ENCODE measurements at regions not wholly inside any gene's neighbourhood (a gene's known extent, or its start where the extent isn't known, plus 50 kb on each side); places are given as distances from the start of the nearest gene placed in this dataset.

DNA sequence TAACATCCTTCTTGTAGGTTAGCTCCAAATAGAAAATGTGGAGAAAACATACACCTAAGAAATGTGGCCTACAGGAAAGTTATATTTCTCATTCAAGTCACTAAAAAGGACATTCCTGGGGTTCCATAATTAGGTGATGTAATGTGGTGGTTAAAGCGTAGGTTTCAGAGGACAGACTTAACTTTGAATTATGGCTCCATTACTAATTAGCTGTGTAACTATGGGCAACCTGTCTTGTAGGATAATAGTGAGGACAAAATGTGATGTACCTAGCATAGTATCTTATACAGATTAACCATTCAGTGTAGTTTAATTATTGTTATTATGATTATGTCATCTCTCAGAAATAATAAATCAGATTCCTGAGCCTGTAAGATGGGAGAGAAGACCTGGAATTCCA lies 602.5 kb downstream of the TSN start:
- TF ChIP-seq, protein P1, sequence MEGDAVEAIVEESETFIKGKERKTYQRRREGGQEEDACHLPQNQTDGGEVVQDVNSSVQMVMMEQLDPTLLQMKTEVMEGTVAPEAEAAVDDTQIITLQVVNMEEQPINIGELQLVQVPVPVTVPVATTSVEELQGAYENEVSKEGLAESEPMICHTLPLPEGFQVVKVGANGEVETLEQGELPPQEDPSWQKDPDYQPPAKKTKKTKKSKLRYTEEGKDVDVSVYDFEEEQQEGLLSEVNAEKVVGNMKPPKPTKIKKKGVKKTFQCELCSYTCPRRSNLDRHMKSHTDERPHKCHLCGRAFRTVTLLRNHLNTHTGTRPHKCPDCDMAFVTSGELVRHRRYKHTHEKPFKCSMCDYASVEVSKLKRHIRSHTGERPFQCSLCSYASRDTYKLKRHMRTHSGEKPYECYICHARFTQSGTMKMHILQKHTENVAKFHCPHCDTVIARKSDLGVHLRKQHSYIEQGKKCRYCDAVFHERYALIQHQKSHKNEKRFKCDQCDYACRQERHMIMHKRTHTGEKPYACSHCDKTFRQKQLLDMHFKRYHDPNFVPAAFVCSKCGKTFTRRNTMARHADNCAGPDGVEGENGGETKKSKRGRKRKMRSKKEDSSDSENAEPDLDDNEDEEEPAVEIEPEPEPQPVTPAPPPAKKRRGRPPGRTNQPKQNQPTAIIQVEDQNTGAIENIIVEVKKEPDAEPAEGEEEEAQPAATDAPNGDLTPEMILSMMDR (IDR thresholded peaks at IDR 0.05; ENCODE audit: insufficient read depth, low read depth, low read length): no peak
- TF ChIP-seq EZH2 (IDR thresholded peaks at IDR 0.05; ENCODE audit: insufficient read depth, low read length): no peak
